GM12892 (cell line): ENCODE measurements at regions not wholly inside any gene's neighbourhood (a gene's known extent, or its start where the extent isn't known, plus 50 kb on each side); places are given as distances from the start of the nearest gene placed in this dataset.

Source experiments
- POLR2A ChIP-seq: IDR thresholded peaks from 2 replicates; pipeline ENCODE4 v1.6.1; 2011; ENCODE audit warnings: low read depth, low read length, control low read depth
- POLR2AphosphoS5 ChIP-seq: IDR thresholded peaks from 2 replicates; pipeline ENCODE4 v1.6.1; 2011; ENCODE audit warnings: low read depth, low read length, control low read depth
- TAF1 ChIP-seq: IDR thresholded peaks from 2 replicates; pipeline ENCODE4 v1.6.1; 2011; ENCODE audit warnings: low read depth, mild to moderate bottlenecking, control low read depth, low read length, borderline replicate concordance

GRCh38 chr14:45400509-45400908 lies 147.5 kb upstream of the MIS18BP1 start:
- TF ChIP-seq POLR2A: no peak
- no peak for TF ChIP-seq POLR2AphosphoS5
- no peak for TF ChIP-seq TAF1
